Mammary epithelial cell (primary cell): ENCODE measurements at regions not wholly inside any gene's neighbourhood (a gene's known extent, or its start where the extent isn't known, plus 50 kb on each side); places are given as distances from the start of the nearest gene placed in this dataset.

ENCODE experiments used
- EZH2 ChIP-seq: IDR thresholded peaks from 2 replicates; pipeline ENCODE4 v1.6.1; 2012; ENCODE audit warnings: low read length, inconsistent platforms, borderline replicate concordance
- TF ChIP-seq, protein P1 (sequence below), 2 donors: IDR thresholded peaks in 1 of 2; conservative IDR thresholded peaks in 1 of 2; 2 replicates each; pipeline ENCODE4 v1.5.1; 2011 to 2012; ENCODE audit warnings: inconsistent platforms in 2 of 2, low read length in 2 of 2, mild to moderate bottlenecking in 2 of 2, control low read depth in 1 of 2, low read depth in 1 of 2; ENCODE audit not compliant: insufficient read depth in 1 of 2; ENCODE audit errors: extremely low read depth in 1 of 2

DNA sequence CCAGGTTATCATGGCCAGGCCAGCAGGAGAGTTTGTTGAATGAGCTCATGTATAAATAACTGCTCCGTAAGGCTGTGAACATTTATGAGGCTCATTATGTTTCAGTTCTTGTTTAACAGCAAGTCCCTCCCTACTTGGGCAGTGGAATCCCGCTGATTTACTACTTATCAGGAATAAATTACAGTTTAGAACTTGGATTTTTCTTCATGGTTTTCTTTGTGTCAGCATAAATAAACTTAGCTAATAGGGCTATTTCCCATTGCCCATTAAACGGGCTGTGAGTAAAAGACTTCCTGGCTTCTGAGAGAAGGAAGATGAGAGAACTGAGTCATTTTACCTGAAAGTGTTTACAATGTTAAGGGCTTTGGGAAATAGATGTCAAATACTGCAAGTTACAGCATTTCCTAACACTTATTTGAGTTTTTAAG lies 701.6 kb upstream of the ANKRD30A start:
- TF ChIP-seq, protein P1, sequence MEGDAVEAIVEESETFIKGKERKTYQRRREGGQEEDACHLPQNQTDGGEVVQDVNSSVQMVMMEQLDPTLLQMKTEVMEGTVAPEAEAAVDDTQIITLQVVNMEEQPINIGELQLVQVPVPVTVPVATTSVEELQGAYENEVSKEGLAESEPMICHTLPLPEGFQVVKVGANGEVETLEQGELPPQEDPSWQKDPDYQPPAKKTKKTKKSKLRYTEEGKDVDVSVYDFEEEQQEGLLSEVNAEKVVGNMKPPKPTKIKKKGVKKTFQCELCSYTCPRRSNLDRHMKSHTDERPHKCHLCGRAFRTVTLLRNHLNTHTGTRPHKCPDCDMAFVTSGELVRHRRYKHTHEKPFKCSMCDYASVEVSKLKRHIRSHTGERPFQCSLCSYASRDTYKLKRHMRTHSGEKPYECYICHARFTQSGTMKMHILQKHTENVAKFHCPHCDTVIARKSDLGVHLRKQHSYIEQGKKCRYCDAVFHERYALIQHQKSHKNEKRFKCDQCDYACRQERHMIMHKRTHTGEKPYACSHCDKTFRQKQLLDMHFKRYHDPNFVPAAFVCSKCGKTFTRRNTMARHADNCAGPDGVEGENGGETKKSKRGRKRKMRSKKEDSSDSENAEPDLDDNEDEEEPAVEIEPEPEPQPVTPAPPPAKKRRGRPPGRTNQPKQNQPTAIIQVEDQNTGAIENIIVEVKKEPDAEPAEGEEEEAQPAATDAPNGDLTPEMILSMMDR (conservative IDR thresholded peaks at IDR 0.05 in 1 of 2, IDR thresholded peaks at IDR 0.05 in 1 of 2; ENCODE audit: extremely low read depth in 1 of 2, insufficient read depth in 1 of 2, low read depth in 1 of 2, low read length in 2 of 2): no peak
- TF ChIP-seq EZH2: no peak
